Spleen (tissue), 11 donors: ENCODE measurements at regions not wholly inside any gene's neighbourhood (a gene's known extent, or its start where the extent isn't known, plus 50 kb on each side); places are given as distances from the start of the nearest gene placed in this dataset.

Experiments
- DNase-seq: peaks from one replicate; pipeline ENCODE4 v3.0.0-alpha.2; 2020
- H3K27ac ChIP-seq, 8 donors: fragments of 200-600 bp; sonication (generic) in 7 of 8; 1 replicate in 4 of 8; 2 replicates in 4 of 8; pipeline versions ENCODE4 v1.5.0 to v1.8.0; 2016 to 2021; ENCODE audit warnings: inconsistent platforms in 4 of 8, mild to moderate bottlenecking in 4 of 8, moderate library complexity in 1 of 8
- H3K27me3 ChIP-seq, 7 donors: fragments of 200-600 bp; sonication (generic) in 6 of 7; replicated peaks in 1 of 7; 1 replicate in 4 of 7; 2 replicates in 3 of 7; pipeline versions ENCODE4 v1.5.0 to v1.8.0; 2016 to 2021; ENCODE audit warnings: inconsistent platforms in 3 of 7, mild to moderate bottlenecking in 1 of 7
- H3K36me3 ChIP-seq, 6 donors: fragments of 200-600 bp; sonication (generic) in 5 of 6; 1 replicate in 4 of 6; 2 replicates in 2 of 6; pipeline versions ENCODE4 v1.5.0 to v1.8.0; 2016 to 2021; ENCODE audit warnings: inconsistent platforms in 2 of 6
- H3K4me1 ChIP-seq, 6 donors: fragments of 200-600 bp; sonication (generic) in 5 of 6; 1 replicate in 3 of 6; 2 replicates in 3 of 6; pipeline versions ENCODE4 v1.5.0 to v1.8.0; 2016 to 2021; ENCODE audit warnings: inconsistent platforms in 3 of 6
- H3K4me3 ChIP-seq, 8 donors: fragments of 200-600 bp; sonication (generic) in 7 of 8; 1 replicate in 4 of 8; 2 replicates in 4 of 8; pipeline versions ENCODE4 v1.5.0 to v1.8.0; 2016 to 2021; ENCODE audit warnings: inconsistent platforms in 4 of 8, mild to moderate bottlenecking in 4 of 8, moderate library complexity in 2 of 8
- H3K9me3 ChIP-seq, 8 donors: fragments of 200-600 bp; sonication (generic) in 7 of 8; 1 replicate in 4 of 8; 2 replicates in 4 of 8; pipeline versions ENCODE4 v1.5.0 to v1.8.0; 2016 to 2021; ENCODE audit warnings: inconsistent platforms in 4 of 8
- POLR2A ChIP-seq, 3 donors: fragments of 450-650 bp; IDR thresholded peaks; one replicate each; pipeline ENCODE4 v1.5.1; 2017; ENCODE audit warnings: antibody characterized with exemption in 3 of 3, mild to moderate bottlenecking in 1 of 3
- POLR2AphosphoS5 ChIP-seq, 3 donors: sonication (generic); formaldehyde crosslinking; IDR thresholded peaks; one replicate each; pipeline ENCODE4 v1.5.1; 2017; ENCODE audit warnings: antibody characterized with exemption in 3 of 3
- WGBS, 5 donors: extraction: QIAGEN DNeasy Blood & Tissue Kit in 3 of 5; methylation state at CpG; one replicate each; pipeline versions ENCODE4 v1.1.5 to v1.1.7; 2013 to 2018; 5-methylcytosine and 5-hydroxymethylcytosine counted together
- intact Hi-C: fragments of 100-400 bp; cut with DNase I; formaldehyde crosslinking; loops from one replicate; pipeline ENCODE4 v1.15.0; 2023; ENCODE audit warnings: low total_unique reads
- TF ChIP-seq, protein P1 (sequence below), 11 experiments: fragments of 200-600 bp in 7 of 11; fragments of 450-650 bp in 4 of 11; sonication (generic) in 4 of 11; IDR thresholded peaks in 8 of 11; conservative IDR thresholded peaks in 3 of 11; 1 replicate in 7 of 11; 2 replicates in 4 of 11; pipeline versions ENCODE4 v1.4.0 to v1.8.0; 2016 to 2021; ENCODE audit warnings: antibody characterized with exemption in 11 of 11, inconsistent platforms in 4 of 11, mild to moderate bottlenecking in 1 of 11
- donor health status: healthy with polysubstance abuse.
- donor health status: DM: no; HTN: no; CAD: no; lungs with moderate emphysema.
- donor health status: DM: no; HTN: no; CAD: no.
- donor health status: Bipolar disorder and iron deficiency.
- donor health status: healthy.
- donor health status: DM: no; HTN: no; CAD: no.
- donor health status: DM: yes; HTN: yes; CAD: no.

GRCh38 chr10:83343676-83344075, 795.6 kb upstream of the GHITM start:
- TF ChIP-seq, protein P1, sequence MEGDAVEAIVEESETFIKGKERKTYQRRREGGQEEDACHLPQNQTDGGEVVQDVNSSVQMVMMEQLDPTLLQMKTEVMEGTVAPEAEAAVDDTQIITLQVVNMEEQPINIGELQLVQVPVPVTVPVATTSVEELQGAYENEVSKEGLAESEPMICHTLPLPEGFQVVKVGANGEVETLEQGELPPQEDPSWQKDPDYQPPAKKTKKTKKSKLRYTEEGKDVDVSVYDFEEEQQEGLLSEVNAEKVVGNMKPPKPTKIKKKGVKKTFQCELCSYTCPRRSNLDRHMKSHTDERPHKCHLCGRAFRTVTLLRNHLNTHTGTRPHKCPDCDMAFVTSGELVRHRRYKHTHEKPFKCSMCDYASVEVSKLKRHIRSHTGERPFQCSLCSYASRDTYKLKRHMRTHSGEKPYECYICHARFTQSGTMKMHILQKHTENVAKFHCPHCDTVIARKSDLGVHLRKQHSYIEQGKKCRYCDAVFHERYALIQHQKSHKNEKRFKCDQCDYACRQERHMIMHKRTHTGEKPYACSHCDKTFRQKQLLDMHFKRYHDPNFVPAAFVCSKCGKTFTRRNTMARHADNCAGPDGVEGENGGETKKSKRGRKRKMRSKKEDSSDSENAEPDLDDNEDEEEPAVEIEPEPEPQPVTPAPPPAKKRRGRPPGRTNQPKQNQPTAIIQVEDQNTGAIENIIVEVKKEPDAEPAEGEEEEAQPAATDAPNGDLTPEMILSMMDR (IDR thresholded peaks at IDR 0.05 in 8 of 11, conservative IDR thresholded peaks at IDR 0.05 in 3 of 11), result no peak
- no peak for TF ChIP-seq POLR2A (IDR thresholded peaks at IDR 0.05)
- no peak for TF ChIP-seq POLR2AphosphoS5 (IDR thresholded peaks at IDR 0.05)
- Histone ChIP-seq H3K27me3 (no peaks in the 10 kb centered on the region), H3K9me3 (peaks cover 0 to 13% (median 0%) of the 10 kb centered on the region in 8 donors), H3K4me1 (no peaks in the 10 kb centered on the region), H3K36me3 (no peaks in the 10 kb centered on the region), H3K4me3 (no peak overlapping the region), H3K27ac (no peak overlapping the region)
- intact Hi-C loops, result no loop called here
- DNase-seq, result no peak

DNA sequence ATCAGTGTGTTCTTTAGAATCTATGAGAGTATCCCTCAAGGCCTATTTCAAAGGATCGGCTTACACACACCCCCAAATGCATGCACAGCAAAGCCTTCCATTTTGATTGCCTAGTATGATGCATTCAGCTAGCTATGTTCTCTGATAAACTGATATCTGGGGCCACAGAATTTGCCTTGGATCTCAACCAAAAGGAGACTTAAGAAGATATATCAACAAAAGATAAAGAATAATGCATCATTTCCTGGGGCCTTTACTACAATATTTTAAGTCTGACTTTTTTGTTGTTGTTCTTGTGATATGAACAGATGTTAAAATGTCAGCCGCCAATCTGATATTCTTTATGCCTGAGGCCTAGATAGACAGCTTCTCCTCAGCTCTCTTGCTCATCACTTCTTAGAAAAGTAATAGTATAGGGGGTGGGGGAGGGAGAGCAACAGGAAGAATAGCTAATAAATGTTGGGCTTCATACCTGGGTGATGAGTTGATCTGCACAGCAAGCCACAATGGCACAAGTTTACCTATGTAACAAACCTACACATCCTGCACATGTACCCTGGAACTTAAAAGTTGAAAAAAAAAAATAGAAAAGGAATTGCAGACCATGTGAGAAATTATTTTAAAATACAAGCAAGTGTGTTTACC, 792.9 kb upstream of the GHITM start:
- TF ChIP-seq, protein P1 (IDR thresholded peaks at IDR 0.05 in 8 of 11, conservative IDR thresholded peaks at IDR 0.05 in 3 of 11), result no peak
- TF ChIP-seq POLR2A (IDR thresholded peaks at IDR 0.05), result no peak
- TF ChIP-seq POLR2AphosphoS5 (IDR thresholded peaks at IDR 0.05), result no peak
- DNase-seq, result no peak
- peaks cover 0 to 8% (median 2%) of the 10 kb centered on the region in 8 donors for H3K9me3 ChIP-seq
- no peaks in the 10 kb centered on the region for H3K36me3 ChIP-seq
- 85 to 94% (median 88%) methylated on average over 2 of the region's 2 CpGs for WGBS, 5 donors
- intact Hi-C loops, result no loop called here
- no peaks in the 10 kb centered on the region for H3K27me3 ChIP-seq
- no peaks in the 10 kb centered on the region for H3K4me1 ChIP-seq
- H3K27ac ChIP-seq, result no peak overlapping the region
- H3K4me3 ChIP-seq, result no peak overlapping the region

DNA sequence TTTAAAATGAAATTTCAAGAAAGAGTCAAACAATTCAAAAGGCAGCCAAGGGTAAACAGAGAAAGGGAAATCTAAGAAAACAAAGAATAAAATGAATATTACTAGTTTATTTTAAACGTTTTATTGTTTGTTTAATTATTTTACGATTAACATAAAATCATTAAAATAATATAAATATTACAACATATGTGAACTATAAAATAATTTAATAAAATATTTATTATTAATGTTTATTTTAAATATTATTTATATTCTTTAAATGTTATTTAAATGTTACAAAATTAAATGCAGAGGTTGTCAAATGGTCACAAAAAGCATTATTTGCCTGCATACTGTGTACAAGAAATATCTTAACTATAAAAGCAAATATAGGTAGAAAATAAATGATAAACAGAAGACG, 786.7 kb upstream of the GHITM start:
- Histone ChIP-seq H3K9me3 (peaks cover 0 to 29% (median 19%) of the 10 kb centered on the region in 8 donors), H3K27me3 (no peaks in the 10 kb centered on the region), H3K36me3 (no peaks in the 10 kb centered on the region), H3K4me1 (no peaks in the 10 kb centered on the region), H3K27ac (no peak overlapping the region), H3K4me3 (no peak overlapping the region)
- WGBS, 5 donors, result 72 to 90% (median 81%) methylated on average over 3 of the region's 3 CpGs
- intact Hi-C loops, result no loop called here
- DNase-seq, result no peak
- no peak for TF ChIP-seq POLR2AphosphoS5 (IDR thresholded peaks at IDR 0.05)
- no peak for TF ChIP-seq POLR2A (IDR thresholded peaks at IDR 0.05)
- TF ChIP-seq, protein P1 (IDR thresholded peaks at IDR 0.05 in 8 of 11, conservative IDR thresholded peaks at IDR 0.05 in 3 of 11), result no peak

DNA sequence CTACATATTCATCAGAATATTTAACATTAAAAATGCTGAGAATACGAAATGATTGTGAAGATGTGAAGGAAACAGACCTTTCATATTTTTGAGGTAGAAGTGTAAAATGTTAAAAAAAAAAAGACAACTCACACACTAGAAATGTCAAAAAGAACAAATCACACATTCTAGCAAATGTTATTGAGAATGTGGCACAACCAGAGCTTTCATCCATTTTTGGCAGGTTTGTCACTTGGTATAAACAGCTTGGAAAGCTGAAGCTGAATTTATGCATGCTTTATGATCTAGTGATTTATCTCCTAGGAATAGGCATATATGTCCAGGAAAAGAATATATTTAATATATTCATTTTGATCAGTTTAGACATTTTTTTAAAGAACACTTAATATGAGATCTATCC, 784.9 kb upstream of the GHITM start:
- Histone ChIP-seq H3K4me3 (no peak overlapping the region), H3K27me3 (no peaks in the 10 kb centered on the region), H3K36me3 (no peaks in the 10 kb centered on the region), H3K9me3 (peaks cover 0 to 31% (median 20%) of the 10 kb centered on the region in 8 donors), H3K4me1 (no peaks in the 10 kb centered on the region), H3K27ac (no peak overlapping the region)
- DNase-seq, result no peak
- intact Hi-C loops, result no loop called here
- TF ChIP-seq, protein P1 (IDR thresholded peaks at IDR 0.05 in 8 of 11, conservative IDR thresholded peaks at IDR 0.05 in 3 of 11), result no peak
- TF ChIP-seq POLR2A (IDR thresholded peaks at IDR 0.05) (no peak), POLR2AphosphoS5 (IDR thresholded peaks at IDR 0.05) (no peak)
- WGBS, 5 donors, result 71 to 83% (median 76%) methylated on average over 1 of the region's 1 CpG
